Brain microvascular endothelial cell (primary cell): ENCODE measurements at regions not wholly inside any gene's neighbourhood (a gene's known extent, or its start where the extent isn't known, plus 50 kb on each side); places are given as distances from the start of the nearest gene placed in this dataset.

Experiments
- DNase-seq: peaks from one replicate; pipeline ENCODE4 v3.0.0-alpha.2; 2020
- H3K27ac ChIP-seq: fragments of 250-450 bp; sonication (Bioruptor Pico); 2 replicates; pipeline ENCODE4 v1.5.1; 2020; ENCODE audit warnings: mild to moderate bottlenecking, moderate library complexity
- H3K27me3 ChIP-seq: fragments of 250-450 bp; sonication (Bioruptor Pico); replicated peaks from 2 replicates; pipeline ENCODE4 v1.5.1; 2020; ENCODE audit warnings: mild to moderate bottlenecking
- H3K36me3 ChIP-seq: fragments of 250-450 bp; sonication (Bioruptor Pico); replicated peaks from 2 replicates; pipeline ENCODE4 v1.5.1; 2020; ENCODE audit warnings: mild to moderate bottlenecking
- H3K4me3 ChIP-seq: 2 replicates; pipeline ENCODE4 v1.5.1; 2011; ENCODE audit warnings: low read depth, mild to moderate bottlenecking, control low read depth, low read length, moderate library complexity
- CTCF ChIP-seq: IDR thresholded peaks from 2 replicates; pipeline ENCODE4 v1.5.1; 2011; ENCODE audit warnings: low read depth, mild to moderate bottlenecking, moderate library complexity, low read length, control low read depth, inconsistent platforms; ENCODE audit errors: missing control alignments
- in situ Hi-C: cut with HindIII; loops from 2 replicates; pipeline ENCODE4 v1.10.0; 2017; ENCODE audit warnings: low sequenced_read_pairs, low pct_ligation_motif_present

- no peak for TF ChIP-seq CTCF
- no peak for DNase-seq
- Histone ChIP-seq H3K36me3 (no peaks in the 10 kb centered on the region), H3K27ac (no peak overlapping the region), H3K4me3 (no peak overlapping the region), H3K27me3 (no peaks in the 10 kb centered on the region)
- in situ Hi-C loops: no loop called here
Measured at GRCh38 chr14:39890026-39890425, 457.8 kb upstream of the FBXO33 start.

- in situ Hi-C loops: no loop called here
- DNase-seq: no peak
- no peak for TF ChIP-seq CTCF
- no peaks in the 10 kb centered on the region for H3K36me3 ChIP-seq
- H3K27ac ChIP-seq: no peak overlapping the region
- no peak overlapping the region for H3K4me3 ChIP-seq
- H3K27me3 ChIP-seq: no peaks in the 10 kb centered on the region
Measured at GRCh38 chr14:39884091-39884490, 451.9 kb upstream of the FBXO33 start.

- no peak overlapping the region for H3K27ac ChIP-seq
- in situ Hi-C loops: no loop called here
- no peaks in the 10 kb centered on the region for H3K36me3 ChIP-seq
- no peak for TF ChIP-seq CTCF
- H3K4me3 ChIP-seq: no peak overlapping the region
- no peak for DNase-seq
- H3K27me3 ChIP-seq: no peaks in the 10 kb centered on the region
Measured at GRCh38 chr14:39880965-39881364, 448.7 kb upstream of the FBXO33 start.

GRCh38 chr14:39880106-39880695, 448.0 kb upstream of the FBXO33 start:
- Histone ChIP-seq H3K27me3 (no peaks in the 10 kb centered on the region), H3K4me3 (no peak overlapping the region), H3K27ac (no peak overlapping the region), H3K36me3 (no peaks in the 10 kb centered on the region)
- TF ChIP-seq CTCF: no peak
- in situ Hi-C loops: no loop called here
- DNase-seq: no peak

- no peaks in the 10 kb centered on the region for H3K36me3 ChIP-seq
- in situ Hi-C loops: no loop called here
Measured at GRCh38 chr14:39877577-39878190, 445.5 kb upstream of the FBXO33 start.

More at GRCh38 chr14:39877577-39878190, 445.5 kb upstream of the FBXO33 start:
- H3K27ac ChIP-seq: no peak overlapping the region
- no peak for TF ChIP-seq CTCF
- DNase-seq: no peak
- H3K4me3 ChIP-seq: no peak overlapping the region
- no peaks in the 10 kb centered on the region for H3K27me3 ChIP-seq
